GM23338 (cell line): ENCODE measurements at regions not wholly inside any gene's neighbourhood (a gene's known extent, or its start where the extent isn't known, plus 50 kb on each side); places are given as distances from the start of the nearest gene placed in this dataset.

Experiments
- ATAC-seq: fragments of 200-7000 bp; cut with Tn5 transposase; 3 replicates; pipeline ENCODE4 v1.9.1; 2020
- DNase-seq: peaks from one replicate; pipeline ENCODE4 v3.0.0-alpha.2; 2015; ENCODE audit warnings: low spot score
- H2AFZ ChIP-seq: fragments of 200-600 bp; sonication (generic); 2 replicates; pipeline ENCODE4 v1.8.0; 2016; ENCODE audit warnings: antibody characterized with exemption, mild to moderate bottlenecking, moderate library complexity
- H3F3A ChIP-seq: fragments of 200-600 bp; sonication (generic); replicated peaks from 2 replicates; pipeline ENCODE4 v1.8.0; 2017; ENCODE audit warnings: antibody characterized with exemption, mixed run types, low read depth
- H3K27ac ChIP-seq: fragments of 200-600 bp; sonication (generic); 2 replicates; pipeline ENCODE4 v1.6.1; 2016; ENCODE audit warnings: low read depth
- H3K27me3 ChIP-seq: fragments of 200-600 bp; sonication (generic); 2 replicates; pipeline ENCODE4 v1.8.0; 2016; ENCODE audit warnings: mild to moderate bottlenecking, mixed run types, moderate library complexity; ENCODE audit not compliant: insufficient read depth
- H3K36me3 ChIP-seq: fragments of 200-600 bp; sonication (generic); 2 replicates; pipeline ENCODE4 v1.8.0; 2016; ENCODE audit warnings: mild to moderate bottlenecking; ENCODE audit not compliant: insufficient read depth
- H3K4me1 ChIP-seq: fragments of 200-600 bp; sonication (generic); 2 replicates; pipeline ENCODE4 v1.8.0; 2016; ENCODE audit warnings: mild to moderate bottlenecking, moderate library complexity; ENCODE audit not compliant: insufficient read depth
- H3K4me2 ChIP-seq: fragments of 200-600 bp; sonication (generic); 2 replicates; pipeline ENCODE4 v1.7.1; 2017; ENCODE audit warnings: mixed run types
- H3K4me3 ChIP-seq: fragments of 200-600 bp; sonication (generic); 2 replicates; pipeline ENCODE4 v1.6.1; 2016; ENCODE audit warnings: mixed run types
- H3K79me2 ChIP-seq: fragments of 200-600 bp; sonication (generic); replicated peaks from 2 replicates; pipeline ENCODE4 v1.8.0; 2017; ENCODE audit warnings: mild to moderate bottlenecking; ENCODE audit not compliant: insufficient read depth
- H3K9me2 ChIP-seq: fragments of 200-600 bp; sonication (generic); 2 replicates; pipeline ENCODE4 v1.8.0; 2017; ENCODE audit not compliant: insufficient read depth
- H4K20me1 ChIP-seq: fragments of 200-600 bp; sonication (generic); replicated peaks from 2 replicates; pipeline ENCODE4 v1.8.0; 2017; ENCODE audit warnings: mild to moderate bottlenecking; ENCODE audit not compliant: insufficient read depth
- H3K27ac Mint-ChIP-seq: 2 replicates; pipeline ENCODE4 v1.8.0; 2020; ENCODE audit warnings: inconsistent platforms, mild to moderate bottlenecking, moderate library complexity, mixed read lengths
- H3K27me3 Mint-ChIP-seq: 3 replicates; pipeline ENCODE4 v1.8.0; 2022; ENCODE audit warnings: low read depth, mild to moderate bottlenecking, moderate library complexity, mixed read lengths, inconsistent platforms; ENCODE audit not compliant: insufficient read depth, poor library complexity
- H3K36me3 Mint-ChIP-seq: 3 replicates; pipeline ENCODE4 v1.8.0; 2021; ENCODE audit warnings: low read depth, mild to moderate bottlenecking, inconsistent platforms, moderate library complexity, mixed read lengths
- H3K4me1 Mint-ChIP-seq: 3 replicates; pipeline ENCODE4 v1.8.0; 2020; ENCODE audit warnings: mild to moderate bottlenecking, inconsistent platforms, mixed read lengths
- H3K4me3 Mint-ChIP-seq: 3 replicates; pipeline ENCODE4 v1.8.0; 2021; ENCODE audit warnings: moderate library complexity, mild to moderate bottlenecking, inconsistent platforms, mixed read lengths
- H3K9me3 Mint-ChIP-seq: 3 replicates; pipeline ENCODE4 v1.8.0; 2020; ENCODE audit warnings: moderate library complexity, mild to moderate bottlenecking, inconsistent platforms, mixed read lengths
- CREB1 ChIP-seq: fragments of 250-450 bp; sonication (Bioruptor Pico); IDR thresholded peaks from 2 replicates; pipeline ENCODE4 v1.5.0; 2020; ENCODE audit warnings: low read depth, mild to moderate bottlenecking, moderate library complexity
- EZH2 ChIP-seq: fragments of 200-600 bp; sonication (generic); IDR thresholded peaks from one replicate; pipeline ENCODE4 v1.8.0; 2017; ENCODE audit warnings: antibody characterized with exemption, mild to moderate bottlenecking, low read depth; ENCODE audit not compliant: unreplicated experiment
- EZH2phosphoT487 ChIP-seq: fragments of 200-600 bp; sonication (generic); IDR thresholded peaks from one replicate; pipeline ENCODE4 v1.8.1; 2018; ENCODE audit warnings: antibody characterized with exemption; ENCODE audit not compliant: unreplicated experiment
- JUNB ChIP-seq: IDR thresholded peaks from one replicate; pipeline ENCODE4 v1.6.1; 2016; ENCODE audit warnings: antibody characterized with exemption; ENCODE audit not compliant: unreplicated experiment
- NANOG ChIP-seq: IDR thresholded peaks from 2 replicates; pipeline ENCODE4 v1.6.1; 2016; ENCODE audit warnings: antibody characterized with exemption, borderline replicate concordance
- POLR2AphosphoS5 ChIP-seq: IDR thresholded peaks from 2 replicates; pipeline ENCODE4 v1.6.1; 2016; ENCODE audit warnings: antibody characterized with exemption, low read depth
- STAT1 ChIP-seq: IDR thresholded peaks from one replicate; pipeline ENCODE4 v1.6.1; 2016; ENCODE audit warnings: antibody characterized with exemption; ENCODE audit not compliant: unreplicated experiment
- ZNF114 ChIP-seq: fragments of 250-450 bp; sonication (Bioruptor Pico); IDR thresholded peaks from 2 replicates; pipeline ENCODE4 v1.5.0; 2020; ENCODE audit warnings: mild to moderate bottlenecking, moderate library complexity
- ZNF331 ChIP-seq: fragments of 250-450 bp; sonication (Bioruptor Pico); IDR thresholded peaks from 2 replicates; pipeline ENCODE4 v1.5.0; 2020; ENCODE audit warnings: low read depth, mild to moderate bottlenecking, moderate library complexity
- TF ChIP-seq, protein P1 (sequence below): IDR thresholded peaks from 2 replicates; pipeline ENCODE4 v1.6.1; 2016; ENCODE audit warnings: antibody characterized with exemption
- TF ChIP-seq, protein P2 (sequence below), 2 experiments: fragments of 200-600 bp in 1 of 2; sonication (generic) in 1 of 2; conservative IDR thresholded peaks; 2 replicates each; pipeline versions ENCODE4 v1.5.1 to v1.6.1; 2016 to 2017; ENCODE audit warnings: antibody characterized with exemption in 2 of 2, low read depth in 2 of 2, mild to moderate bottlenecking in 2 of 2, moderate library complexity in 1 of 2
- TF ChIP-seq, protein P3 (sequence below): fragments of 250-450 bp; sonication (Bioruptor Pico); IDR thresholded peaks from 2 replicates; pipeline ENCODE4 v1.5.0; 2020; ENCODE audit warnings: mild to moderate bottlenecking, moderate library complexity

DNA sequence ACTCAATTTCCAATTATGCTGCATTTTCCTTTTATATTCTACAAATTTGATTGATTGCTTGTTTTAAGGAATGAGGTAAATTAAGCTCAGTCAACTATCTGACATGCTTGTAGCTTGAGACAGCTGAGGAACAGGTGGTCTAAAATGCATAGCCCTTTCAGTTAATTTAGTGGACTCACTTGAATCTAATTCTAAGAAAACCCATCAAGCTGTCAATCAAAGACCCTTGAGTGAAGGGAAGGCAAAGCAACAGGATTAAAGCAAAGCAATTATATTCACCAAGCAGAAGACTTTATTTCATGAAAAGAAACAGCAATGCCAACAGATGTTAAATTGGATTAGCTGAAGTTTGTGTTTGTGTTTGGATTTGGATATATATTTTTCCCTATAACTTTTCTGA lies 228.5 kb downstream of the ARPP21 start (continued):
- TF ChIP-seq CREB1 (CRISPR knock-in tag) (no peak), POLR2AphosphoS5 (no peak), NANOG (no peak), ZNF114 (no peak)
- TF ChIP-seq, protein P1, sequence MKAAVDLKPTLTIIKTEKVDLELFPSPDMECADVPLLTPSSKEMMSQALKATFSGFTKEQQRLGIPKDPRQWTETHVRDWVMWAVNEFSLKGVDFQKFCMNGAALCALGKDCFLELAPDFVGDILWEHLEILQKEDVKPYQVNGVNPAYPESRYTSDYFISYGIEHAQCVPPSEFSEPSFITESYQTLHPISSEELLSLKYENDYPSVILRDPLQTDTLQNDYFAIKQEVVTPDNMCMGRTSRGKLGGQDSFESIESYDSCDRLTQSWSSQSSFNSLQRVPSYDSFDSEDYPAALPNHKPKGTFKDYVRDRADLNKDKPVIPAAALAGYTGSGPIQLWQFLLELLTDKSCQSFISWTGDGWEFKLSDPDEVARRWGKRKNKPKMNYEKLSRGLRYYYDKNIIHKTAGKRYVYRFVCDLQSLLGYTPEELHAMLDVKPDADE: no peak

DNA sequence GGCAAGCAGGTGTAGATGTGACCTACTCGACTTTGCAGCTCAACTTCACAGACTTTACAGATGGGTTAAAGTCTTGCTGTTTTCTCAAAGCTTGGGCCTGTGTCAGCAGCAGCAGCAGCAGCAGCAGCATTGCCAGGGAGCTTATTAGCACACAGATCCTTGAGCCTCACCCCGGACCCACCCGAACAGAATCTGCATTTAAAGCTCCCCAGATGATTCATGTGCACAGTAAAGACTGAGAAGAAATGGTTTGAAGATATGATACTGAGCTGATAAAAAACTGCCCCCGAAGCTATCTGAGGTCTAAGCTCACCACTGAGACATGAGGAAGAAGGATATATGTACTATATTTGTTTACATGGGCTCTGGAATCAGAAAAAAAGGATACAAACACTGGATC lies 231.7 kb downstream of the ARPP21 start:
- Histone ChIP-seq H3K4me2 (no peak overlapping the region), H2AFZ (0 out of 2 replicates have a peak overlapping the region, but pooled peaks have one; percentile 63), H3K9me2 (no peaks in the 10 kb centered on the region), H3F3A (no peaks in the 10 kb centered on the region), H3K4me1 (no peaks in the 10 kb centered on the region), H3K27me3 (no peaks in the 10 kb centered on the region), H3K79me2 (no peaks in the 10 kb centered on the region), H4K20me1 (no peaks in the 10 kb centered on the region), H3K27ac (no peak overlapping the region), H3K36me3 (no peaks in the 10 kb centered on the region), H3K4me3 (no peak overlapping the region)
- ATAC-seq (no peak), DNase-seq (no peak)
- Mint-ChIP-seq H3K4me3 (no peak overlapping the region), H3K4me1 (no peaks in the 10 kb centered on the region; the same call in 1 of the 3 replicates), H3K27ac (no peak overlapping the region), H3K36me3 (no peaks in the 10 kb centered on the region), H3K27me3 (no peaks in the 10 kb centered on the region), H3K9me3 (no peaks in the 10 kb centered on the region)
- TF ChIP-seq NANOG (no peak), EZH2phosphoT487 (no peak), JUNB (no peak), EZH2 (no peak), POLR2AphosphoS5 (no peak), ZNF114 (no peak), CREB1 (CRISPR knock-in tag) (no peak), ZNF331 (no peak), STAT1 (no peak)
- TF ChIP-seq, protein P2, sequence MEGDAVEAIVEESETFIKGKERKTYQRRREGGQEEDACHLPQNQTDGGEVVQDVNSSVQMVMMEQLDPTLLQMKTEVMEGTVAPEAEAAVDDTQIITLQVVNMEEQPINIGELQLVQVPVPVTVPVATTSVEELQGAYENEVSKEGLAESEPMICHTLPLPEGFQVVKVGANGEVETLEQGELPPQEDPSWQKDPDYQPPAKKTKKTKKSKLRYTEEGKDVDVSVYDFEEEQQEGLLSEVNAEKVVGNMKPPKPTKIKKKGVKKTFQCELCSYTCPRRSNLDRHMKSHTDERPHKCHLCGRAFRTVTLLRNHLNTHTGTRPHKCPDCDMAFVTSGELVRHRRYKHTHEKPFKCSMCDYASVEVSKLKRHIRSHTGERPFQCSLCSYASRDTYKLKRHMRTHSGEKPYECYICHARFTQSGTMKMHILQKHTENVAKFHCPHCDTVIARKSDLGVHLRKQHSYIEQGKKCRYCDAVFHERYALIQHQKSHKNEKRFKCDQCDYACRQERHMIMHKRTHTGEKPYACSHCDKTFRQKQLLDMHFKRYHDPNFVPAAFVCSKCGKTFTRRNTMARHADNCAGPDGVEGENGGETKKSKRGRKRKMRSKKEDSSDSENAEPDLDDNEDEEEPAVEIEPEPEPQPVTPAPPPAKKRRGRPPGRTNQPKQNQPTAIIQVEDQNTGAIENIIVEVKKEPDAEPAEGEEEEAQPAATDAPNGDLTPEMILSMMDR (conservative IDR thresholded peaks at IDR 0.05; ENCODE audit: low read depth in 2 of 2): no peak
- TF ChIP-seq, protein P3, sequence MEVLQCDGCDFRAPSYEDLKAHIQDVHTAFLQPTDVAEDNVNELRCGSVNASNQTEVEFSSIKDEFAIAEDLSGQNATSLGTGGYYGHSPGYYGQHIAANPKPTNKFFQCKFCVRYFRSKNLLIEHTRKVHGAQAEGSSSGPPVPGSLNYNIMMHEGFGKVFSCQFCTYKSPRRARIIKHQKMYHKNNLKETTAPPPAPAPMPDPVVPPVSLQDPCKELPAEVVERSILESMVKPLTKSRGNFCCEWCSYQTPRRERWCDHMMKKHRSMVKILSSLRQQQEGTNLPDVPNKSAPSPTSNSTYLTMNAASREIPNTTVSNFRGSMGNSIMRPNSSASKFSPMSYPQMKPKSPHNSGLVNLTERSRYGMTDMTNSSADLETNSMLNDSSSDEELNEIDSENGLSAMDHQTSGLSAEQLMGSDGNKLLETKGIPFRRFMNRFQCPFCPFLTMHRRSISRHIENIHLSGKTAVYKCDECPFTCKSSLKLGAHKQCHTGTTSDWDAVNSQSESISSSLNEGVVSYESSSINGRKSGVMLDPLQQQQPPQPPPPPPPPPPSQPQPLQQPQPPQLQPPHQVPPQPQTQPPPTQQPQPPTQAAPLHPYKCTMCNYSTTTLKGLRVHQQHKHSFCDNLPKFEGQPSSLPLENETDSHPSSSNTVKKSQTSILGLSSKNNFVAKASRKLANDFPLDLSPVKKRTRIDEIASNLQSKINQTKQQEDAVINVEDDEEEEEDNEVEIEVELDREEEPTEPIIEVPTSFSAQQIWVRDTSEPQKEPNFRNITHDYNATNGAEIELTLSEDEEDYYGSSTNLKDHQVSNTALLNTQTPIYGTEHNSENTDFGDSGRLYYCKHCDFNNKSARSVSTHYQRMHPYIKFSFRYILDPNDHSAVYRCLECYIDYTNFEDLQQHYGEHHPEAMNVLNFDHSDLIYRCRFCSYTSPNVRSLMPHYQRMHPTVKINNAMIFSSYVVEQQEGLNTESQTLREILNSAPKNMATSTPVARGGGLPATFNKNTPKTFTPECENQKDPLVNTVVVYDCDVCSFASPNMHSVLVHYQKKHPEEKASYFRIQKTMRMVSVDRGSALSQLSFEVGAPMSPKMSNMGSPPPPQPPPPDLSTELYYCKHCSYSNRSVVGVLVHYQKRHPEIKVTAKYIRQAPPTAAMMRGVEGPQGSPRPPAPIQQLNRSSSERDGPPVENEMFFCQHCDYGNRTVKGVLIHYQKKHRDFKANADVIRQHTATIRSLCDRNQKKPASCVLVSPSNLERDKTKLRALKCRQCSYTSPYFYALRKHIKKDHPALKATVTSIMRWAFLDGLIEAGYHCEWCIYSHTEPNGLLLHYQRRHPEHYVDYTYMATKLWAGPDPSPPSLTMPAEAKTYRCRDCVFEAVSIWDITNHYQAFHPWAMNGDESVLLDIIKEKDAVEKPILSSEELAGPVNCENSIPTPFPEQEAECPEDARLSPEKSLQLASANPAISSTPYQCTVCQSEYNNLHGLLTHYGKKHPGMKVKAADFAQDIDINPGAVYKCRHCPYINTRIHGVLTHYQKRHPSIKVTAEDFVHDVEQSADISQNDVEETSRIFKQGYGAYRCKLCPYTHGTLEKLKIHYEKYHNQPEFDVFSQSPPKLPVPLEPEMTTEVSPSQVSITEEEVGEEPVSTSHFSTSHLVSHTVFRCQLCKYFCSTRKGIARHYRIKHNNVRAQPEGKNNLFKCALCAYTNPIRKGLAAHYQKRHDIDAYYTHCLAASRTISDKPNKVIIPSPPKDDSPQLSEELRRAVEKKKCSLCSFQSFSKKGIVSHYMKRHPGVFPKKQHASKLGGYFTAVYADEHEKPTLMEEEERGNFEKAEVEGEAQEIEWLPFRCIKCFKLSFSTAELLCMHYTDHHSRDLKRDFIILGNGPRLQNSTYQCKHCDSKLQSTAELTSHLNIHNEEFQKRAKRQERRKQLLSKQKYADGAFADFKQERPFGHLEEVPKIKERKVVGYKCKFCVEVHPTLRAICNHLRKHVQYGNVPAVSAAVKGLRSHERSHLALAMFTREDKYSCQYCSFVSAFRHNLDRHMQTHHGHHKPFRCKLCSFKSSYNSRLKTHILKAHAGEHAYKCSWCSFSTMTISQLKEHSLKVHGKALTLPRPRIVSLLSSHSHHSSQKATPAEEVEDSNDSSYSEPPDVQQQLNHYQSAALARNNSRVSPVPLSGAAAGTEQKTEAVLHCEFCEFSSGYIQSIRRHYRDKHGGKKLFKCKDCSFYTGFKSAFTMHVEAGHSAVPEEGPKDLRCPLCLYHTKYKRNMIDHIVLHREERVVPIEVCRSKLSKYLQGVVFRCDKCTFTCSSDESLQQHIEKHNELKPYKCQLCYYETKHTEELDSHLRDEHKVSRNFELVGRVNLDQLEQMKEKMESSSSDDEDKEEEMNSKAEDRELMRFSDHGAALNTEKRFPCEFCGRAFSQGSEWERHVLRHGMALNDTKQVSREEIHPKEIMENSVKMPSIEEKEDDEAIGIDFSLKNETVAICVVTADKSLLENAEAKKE (CRISPR knock-in tag): no peak
- TF ChIP-seq, protein P1: no peak
